Right lobe of liver (tissue), 6 donors: ENCODE measurements at regions not wholly inside any gene's neighbourhood (a gene's known extent, or its start where the extent isn't known, plus 50 kb on each side); places are given as distances from the start of the nearest gene placed in this dataset.

ENCODE experiments used
- ATAC-seq, 4 donors: fragments of 200-7000 bp; cut with Tn5 transposase; one replicate each; pipeline ENCODE4 v1.9.1; 2020; ENCODE audit warnings: mild to moderate bottlenecking in 4 of 4, moderate library complexity in 4 of 4
- DNase-seq, 3 donors: peaks; one replicate each; pipeline ENCODE4 v3.0.0-alpha.2; 2020
- H3K27ac ChIP-seq, 3 donors: fragments of 200-600 bp; one replicate each; pipeline ENCODE4 v1.8.0; 2022
- H3K27me3 ChIP-seq, 2 donors: fragments of 200-600 bp; one replicate each; pipeline ENCODE4 v1.8.0; 2022
- H3K36me3 ChIP-seq, 4 donors: fragments of 200-600 bp; sonication (generic) in 1 of 4; one replicate each; pipeline versions ENCODE4 v1.5.1 to v1.8.0; 2017 to 2022; ENCODE audit warnings: control low read depth in 1 of 4
- H3K4me1 ChIP-seq, 4 donors: fragments of 200-600 bp; sonication (generic) in 1 of 4; one replicate each; pipeline versions ENCODE4 v1.5.1 to v1.8.0; 2017 to 2022; ENCODE audit warnings: control low read depth in 1 of 4
- H3K4me3 ChIP-seq, 3 donors: fragments of 200-600 bp; one replicate each; pipeline ENCODE4 v1.8.0; 2022
- H3K9me3 ChIP-seq, 4 donors: fragments of 200-600 bp; sonication (generic) in 1 of 4; one replicate each; pipeline versions ENCODE4 v1.5.1 to v1.8.0; 2017 to 2022; ENCODE audit warnings: control low read depth in 1 of 4
- CTCF ChIP-seq, 4 donors: fragments of 200-600 bp in 3 of 4; fragments of 450-650 bp in 1 of 4; IDR thresholded peaks; one replicate each; pipeline versions ENCODE4 v1.5.1 to v1.8.0; 2016 to 2022; ENCODE audit warnings: antibody characterized with exemption in 4 of 4, mild to moderate bottlenecking in 2 of 4
- POLR2A ChIP-seq: fragments of 450-650 bp; IDR thresholded peaks from one replicate; pipeline ENCODE4 v1.6.1; 2017; ENCODE audit warnings: antibody characterized with exemption, mild to moderate bottlenecking
- WGBS: methylation state at CpG from one replicate; pipeline ENCODE4 v1.1.6; 2018; ENCODE audit warnings: low coverage, low lambda C conversion rate; ENCODE audit not compliant: insufficient coverage; ENCODE audit errors: missing lambda C conversion rate; 5-methylcytosine and 5-hydroxymethylcytosine counted together
- intact Hi-C, 2 donors: fragments of 100-400 bp; cut with DNase I; formaldehyde crosslinking; loops; one replicate each; pipeline versions ENCODE4 v1.11.2 to v1.14.1; 2022
- donor health status: DM: no; HTN: yes; CAD: no.
- donor health status: DM: no; HTN: no; CAD: no.
- donor health status: DM: no; HTN: no; CAD: no.
- donor health status: DM: no; HTN: yes; CAD: no.
- donor health status: DM: no; HTN: yes; CAD: no.

- Histone ChIP-seq H3K27me3 (peaks cover 0 to 4% of the 10 kb centered on the region in 2 donors), H3K9me3 (no peaks in the 10 kb centered on the region), H3K36me3 (no peaks in the 10 kb centered on the region), H3K27ac (no peak overlapping the region), H3K4me1 (no peaks in the 10 kb centered on the region), H3K4me3 (no peak overlapping the region)
- intact Hi-C loops = no loop called here
- ATAC-seq (no peak), DNase-seq (no peak)
- WGBS = 60% methylated on average over 2 of the region's 2 CpGs
- TF ChIP-seq POLR2A (no peak), CTCF (IDR thresholded peaks at IDR 0.05) (no peak)
Observed at GRCh38 chr4:114263233-114263632, 283.8 kb upstream of the ARSJ start.

- intact Hi-C loops = no loop called here
- ATAC-seq (no peak), DNase-seq (no peak)
- Histone ChIP-seq H3K4me3 (no peak overlapping the region), H3K4me1 (no peaks in the 10 kb centered on the region), H3K27ac (no peak overlapping the region), H3K9me3 (no peaks in the 10 kb centered on the region), H3K36me3 (no peaks in the 10 kb centered on the region), H3K27me3 (peaks cover 0 to 4% of the 10 kb centered on the region in 2 donors)
- WGBS = 52% methylated on average over 1 of the region's 1 CpG
- no peak for TF ChIP-seq POLR2A
- no peak for TF ChIP-seq CTCF (IDR thresholded peaks at IDR 0.05)
Observed at GRCh38 chr4:114264452-114264851, 285.0 kb upstream of the ARSJ start.

- Histone ChIP-seq H3K4me1 (no peaks in the 10 kb centered on the region), H3K27me3 (peaks cover 0 to 4% of the 10 kb centered on the region in 2 donors), H3K27ac (no peak overlapping the region), H3K4me3 (no peak overlapping the region), H3K9me3 (no peaks in the 10 kb centered on the region), H3K36me3 (no peaks in the 10 kb centered on the region)
- intact Hi-C loops = no loop called here
- TF ChIP-seq POLR2A = no peak
- 35% methylated on average over 1 of the region's 1 CpG for WGBS
- peak in 1 of 4 donors; percentile 14 for ATAC-seq
- no peak for DNase-seq
Observed at GRCh38 chr4:114264877-114265291, 285.4 kb upstream of the ARSJ start.

- ATAC-seq (no peak), DNase-seq (no peak)
- H3K27ac ChIP-seq = no peak overlapping the region
- TF ChIP-seq POLR2A (no peak), CTCF (IDR thresholded peaks at IDR 0.05) (no peak)
- H3K36me3 ChIP-seq = no peaks in the 10 kb centered on the region
- 53% methylated on average over 3 of the region's 3 CpGs for WGBS
- H3K9me3 ChIP-seq = no peaks in the 10 kb centered on the region
- no peak overlapping the region for H3K4me3 ChIP-seq
- intact Hi-C loops = no loop called here
- no peaks in the 10 kb centered on the region for H3K4me1 ChIP-seq
- peaks cover 0 to 4% of the 10 kb centered on the region in 2 donors for H3K27me3 ChIP-seq
Observed at GRCh38 chr4:114265342-114265741, 285.9 kb upstream of the ARSJ start.

- intact Hi-C loops = no loop called here
- no peak overlapping the region for H3K27ac ChIP-seq
- H3K4me3 ChIP-seq = no peak overlapping the region
- no peaks in the 10 kb centered on the region for H3K36me3 ChIP-seq
- ATAC-seq (no peak), DNase-seq (no peak)
- H3K27me3 ChIP-seq = peaks cover 0 to 4% of the 10 kb centered on the region in 2 donors
- no peaks in the 10 kb centered on the region for H3K9me3 ChIP-seq
- WGBS = 47% methylated on average over 1 of the region's 1 CpG
- no peaks in the 10 kb centered on the region for H3K4me1 ChIP-seq
- TF ChIP-seq POLR2A (no peak), CTCF (IDR thresholded peaks at IDR 0.05) (no peak)
Observed at GRCh38 chr4:114267976-114268375, 288.5 kb upstream of the ARSJ start.
